ENCODE measurements at regions not wholly inside any gene's neighbourhood (a gene's known extent, or its start where the extent isn't known, plus 50 kb on each side); places are given as distances from the start of the nearest gene placed in this dataset.

DNA sequence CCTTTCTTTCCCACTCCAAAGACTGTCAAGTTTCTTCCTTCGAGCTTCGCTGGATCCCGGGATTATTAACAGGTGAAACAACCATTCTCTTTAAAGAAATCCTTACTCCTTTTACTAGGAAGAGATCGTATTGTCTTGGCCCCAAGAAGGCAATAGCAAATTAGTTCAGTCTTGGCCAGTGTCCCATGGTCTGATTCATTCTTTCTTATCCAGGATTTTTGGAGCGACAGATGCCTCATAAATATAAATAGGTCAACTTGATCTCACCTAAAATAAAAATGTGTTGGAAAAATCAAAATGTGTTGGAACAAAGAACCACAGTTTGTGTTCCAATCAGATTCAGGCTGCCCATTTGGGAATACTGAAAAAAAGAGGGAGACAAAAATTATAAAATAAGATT is 140.1 kb upstream of the TMEM108 start:
- DNase-seq = no peak

DNA sequence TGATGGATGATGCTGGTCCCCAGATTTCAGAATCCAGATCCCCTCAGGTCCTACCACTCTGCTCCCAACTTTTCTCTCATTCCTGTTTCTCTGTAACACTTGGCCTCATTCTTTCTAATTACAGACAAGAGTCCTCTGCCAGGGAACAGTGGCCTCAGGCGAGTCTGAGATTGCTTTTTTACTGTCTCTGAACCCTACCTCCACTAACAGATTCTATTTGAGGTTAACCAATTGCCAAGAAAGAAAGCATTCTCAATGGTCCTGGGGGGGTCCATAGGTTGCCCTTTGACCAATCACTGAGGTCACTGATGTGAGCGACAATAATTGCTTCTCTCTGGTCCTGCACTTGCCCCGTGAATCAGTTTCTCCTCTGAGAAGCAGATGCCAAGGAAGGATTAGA is 145.2 kb upstream of the TMEM108 start:
- DNase-seq = no peak

GRCh38 chr3:132881756-132882409 is 156.3 kb upstream of the TMEM108 start:
- DNase-seq = no peak

GRCh38 chr3:132880986-132881385 is 157.2 kb upstream of the TMEM108 start:
- DNase-seq = no peak

GRCh38 chr3:132879656-132880055 is 157.4 kb upstream of the NPHP3 start:
- DNase-seq = no peak

DNA sequence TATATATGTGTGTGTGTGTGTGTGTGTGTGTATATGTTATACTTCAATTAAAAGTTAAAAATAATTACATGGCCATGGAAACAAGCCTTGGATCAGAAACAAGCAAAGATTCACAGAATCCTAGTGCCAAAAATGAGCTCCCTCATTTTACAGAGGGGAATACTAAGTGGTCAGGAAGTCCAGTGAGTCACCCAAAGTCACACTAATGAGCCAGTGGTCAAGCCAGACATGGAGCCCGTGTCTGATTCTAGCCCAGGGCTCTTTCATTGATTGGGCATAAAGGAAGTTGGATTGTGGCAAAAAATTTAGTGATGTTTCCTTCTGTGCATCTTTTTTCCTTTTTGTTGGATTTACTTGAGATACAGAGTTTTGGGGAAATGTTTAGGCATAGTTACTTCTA is 152.5 kb upstream of the NPHP3 start:
- DNase-seq = no peak

DNA sequence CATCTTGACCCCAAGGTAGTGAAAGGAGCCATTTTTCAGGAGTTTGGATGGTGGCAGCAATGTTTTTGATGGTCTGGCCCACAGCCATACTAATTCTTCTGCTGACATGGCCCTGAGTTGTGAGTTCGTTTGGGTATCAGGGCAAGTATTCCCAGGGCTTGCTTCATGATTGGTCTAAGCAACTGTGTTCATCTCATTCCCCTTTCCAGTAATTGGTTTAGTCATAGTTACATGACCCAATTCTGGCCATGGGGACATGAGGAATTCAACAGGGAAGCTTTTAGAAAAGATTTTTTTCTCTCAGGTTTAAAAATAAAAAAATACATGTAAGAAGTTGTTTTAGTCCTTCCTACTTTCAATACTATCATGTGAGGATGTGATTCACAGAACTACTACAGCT is 150.5 kb upstream of the NPHP3 start:
- no peak for DNase-seq

- peak in 1 of 3 donors; percentile 4 for DNase-seq
Observed at GRCh38 chr3:132871956-132872355, 149.7 kb upstream of the NPHP3 start.

DNA sequence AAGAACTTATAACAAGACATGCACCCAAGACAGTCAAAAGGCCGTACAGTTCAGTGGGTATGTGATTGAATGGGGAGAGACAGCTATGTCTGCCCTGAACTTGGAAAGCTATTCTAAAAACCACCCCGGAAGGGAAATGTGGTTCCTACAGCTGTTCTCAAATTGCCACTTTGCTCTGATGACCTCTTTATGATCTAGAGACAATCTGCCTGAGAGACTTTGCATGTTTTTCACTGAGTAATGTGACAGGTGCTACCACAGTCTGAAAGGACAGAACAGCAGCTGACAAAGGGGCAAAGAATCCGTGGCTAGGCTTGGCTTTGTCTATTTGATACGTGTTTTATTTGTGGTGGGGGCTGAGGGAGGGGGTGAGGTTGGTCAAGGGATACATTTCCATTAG is 148.3 kb upstream of the NPHP3 start:
- DNase-seq = peak in 2 of 3 donors; percentile 35 to 42

GRCh38 chr3:132867956-132868355 is 145.7 kb upstream of the NPHP3 start:
- no peak for DNase-seq

- no peak for DNase-seq
Observed at GRCh38 chr3:132867526-132867925, 145.3 kb upstream of the NPHP3 start.

- no peak for DNase-seq
Observed at GRCh38 chr3:132857317-132857716, 135.1 kb upstream of the NPHP3 start.

DNA sequence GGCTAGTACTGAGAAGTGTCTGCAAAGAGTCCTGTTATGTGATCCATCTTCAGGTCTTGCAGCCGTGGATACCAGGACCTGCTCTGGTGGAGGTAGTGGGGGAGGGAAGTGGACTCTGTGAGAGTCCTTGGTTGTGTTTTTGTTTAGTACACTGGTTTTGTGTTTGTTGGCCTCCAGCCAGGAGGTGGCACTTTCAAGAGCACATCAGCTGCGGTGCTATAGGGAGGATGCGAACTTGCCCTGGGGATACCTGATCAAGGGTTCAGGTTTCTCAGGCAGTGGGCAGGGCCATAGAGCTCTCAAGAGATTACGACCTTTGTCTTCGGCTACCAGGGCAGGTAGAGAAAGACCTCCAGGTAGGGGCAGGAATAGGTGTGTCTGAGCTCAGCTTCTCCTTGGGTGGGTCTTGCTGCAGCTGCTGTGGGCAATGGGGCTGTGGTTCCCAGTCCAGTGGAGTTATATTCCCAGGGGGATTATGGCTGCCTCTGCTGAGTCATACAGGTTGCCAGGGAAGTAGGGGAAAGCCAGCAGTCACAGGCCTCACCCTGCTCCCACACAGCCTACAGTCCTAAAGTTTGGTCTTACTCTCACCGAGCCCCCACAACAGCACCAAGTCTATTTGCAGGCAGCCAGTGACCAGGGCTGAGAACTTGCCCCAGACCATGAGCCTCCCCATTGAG is 132.8 kb upstream of the NPHP3 start:
- no peak for DNase-seq

- DNase-seq = peak; percentile 21 to 33 (median 27)
Observed at GRCh38 chr3:132847849-132848625, 125.8 kb upstream of the NPHP3 start.

DNA sequence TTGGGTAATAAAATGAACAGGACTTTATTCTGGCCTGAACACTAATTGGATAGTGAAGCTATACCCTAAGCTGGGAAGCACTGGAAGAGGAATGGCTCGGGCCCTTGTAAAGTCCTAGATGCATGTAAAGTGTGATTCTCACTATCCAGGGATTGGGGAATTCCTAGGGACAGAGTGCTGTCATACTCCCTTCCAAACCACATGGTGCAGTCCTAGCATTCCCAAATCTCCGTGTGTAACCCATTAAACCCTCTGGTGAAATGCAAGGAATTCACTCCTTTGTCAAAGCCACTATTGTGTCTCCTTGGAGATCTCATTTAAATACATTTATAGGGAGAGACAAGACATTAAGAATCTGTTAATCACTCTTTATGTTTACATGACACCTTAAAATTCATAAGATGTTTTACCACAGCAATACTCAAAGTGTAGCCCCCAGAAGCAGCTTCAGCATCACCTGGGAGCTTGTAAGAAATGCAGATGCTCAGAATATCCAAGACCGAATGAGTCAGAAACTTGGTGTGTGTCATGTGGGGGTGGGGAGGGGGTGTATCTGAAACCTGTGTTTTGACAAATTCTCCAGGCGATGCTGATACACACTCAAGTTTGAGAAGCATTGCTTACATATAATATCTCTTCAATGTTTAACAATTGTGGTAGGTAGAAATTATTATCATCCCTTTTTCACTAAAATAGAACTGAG is 121.8 kb upstream of the NPHP3 start:
- DNase-seq = no peak

GRCh38 chr3:132843349-132843748 is 121.1 kb upstream of the NPHP3 start:
- no peak for DNase-seq

- DNase-seq = no peak
Observed at GRCh38 chr3:132841621-132842020, 119.4 kb upstream of the NPHP3 start.

DNA sequence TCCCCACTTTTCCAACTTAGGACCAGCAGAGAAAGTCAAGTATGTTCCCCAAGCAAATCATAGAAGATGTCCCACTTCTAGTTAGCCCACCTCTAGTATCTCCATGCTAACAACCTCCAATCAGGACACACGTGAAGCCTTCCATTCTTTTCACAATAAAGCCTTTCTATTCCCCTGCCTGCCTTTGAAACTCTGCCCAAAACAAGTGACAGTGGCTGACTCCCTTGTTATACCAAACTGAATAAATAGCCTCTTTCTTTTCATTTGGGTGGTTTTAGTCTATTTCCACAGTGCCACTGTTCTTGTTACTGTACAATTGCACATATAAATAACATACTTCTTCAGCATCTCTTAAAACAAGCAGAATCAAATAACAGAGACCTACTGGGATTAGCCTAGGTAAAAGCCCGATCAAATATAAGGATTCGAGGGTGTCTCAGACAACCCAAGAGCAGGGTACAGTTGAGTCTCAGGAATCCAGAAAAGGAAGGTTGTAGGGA is 118.0 kb upstream of the NPHP3 start:
- DNase-seq = no peak

DNA sequence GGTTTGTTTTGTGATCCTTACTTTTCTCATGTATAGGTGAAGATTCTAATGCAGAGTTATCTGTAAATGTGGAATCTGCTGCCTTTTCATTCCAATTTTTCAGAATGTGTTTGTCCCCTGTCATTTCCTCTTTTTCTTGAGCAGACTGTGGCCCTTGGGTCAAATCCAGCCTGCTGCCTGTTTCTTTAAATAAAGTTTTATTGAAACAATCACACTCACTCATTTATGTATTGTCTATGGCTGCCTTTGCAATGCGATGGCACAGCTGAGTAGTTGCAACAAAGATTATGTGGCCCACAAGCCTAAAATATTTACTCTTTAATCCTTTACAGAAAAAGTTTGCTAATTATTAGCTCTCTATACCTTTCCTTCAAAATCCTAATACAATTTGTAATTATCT is 116.3 kb upstream of the NPHP3 start:
- DNase-seq = no peak

DNA sequence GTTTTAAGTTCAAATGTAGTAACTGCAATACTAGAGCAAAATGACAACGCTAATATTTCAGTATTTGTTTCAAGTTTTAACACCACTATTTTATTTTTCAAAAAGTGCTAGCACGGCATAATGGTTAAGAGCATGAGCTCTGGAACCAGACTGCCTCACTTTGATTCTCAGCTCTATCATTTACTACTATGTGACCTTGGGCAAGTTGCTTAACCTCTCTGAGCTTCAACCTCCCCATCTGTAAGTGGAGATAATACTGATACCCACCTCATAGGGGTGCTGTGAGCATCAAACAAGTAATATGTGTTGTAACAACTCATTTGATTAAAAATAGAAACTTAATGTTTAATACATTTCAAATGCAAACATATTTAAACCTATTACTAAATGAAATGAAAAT is 115.4 kb upstream of the NPHP3 start:
- no peak for DNase-seq

GRCh38 chr3:132834356-132834755 is 112.1 kb upstream of the NPHP3 start:
- DNase-seq = no peak

DNA sequence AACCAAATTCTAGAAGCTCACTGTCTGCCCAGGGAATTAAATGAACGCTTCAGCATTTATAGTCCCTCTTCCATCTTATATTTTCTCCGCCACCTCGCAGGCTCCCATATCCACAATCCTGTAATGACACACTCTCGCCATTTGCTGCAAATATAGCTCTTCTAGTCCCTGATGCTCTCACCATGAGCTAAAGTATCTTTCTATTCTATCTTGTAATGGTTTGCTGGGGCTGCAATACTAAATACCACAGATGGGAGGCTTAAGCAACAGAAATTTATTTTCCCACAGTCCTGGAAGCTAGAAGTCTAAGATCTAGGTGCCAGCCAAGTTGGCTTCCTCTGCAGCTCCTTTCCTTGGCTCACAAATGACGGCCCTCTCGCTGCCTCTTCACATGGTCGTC is 106.9 kb upstream of the NPHP3 start:
- no peak for DNase-seq

Data from muscle of back (tissue), 3 donors.